ENCODE measurements at regions not wholly inside any gene's neighbourhood (a gene's known extent, or its start where the extent isn't known, plus 50 kb on each side); places are given as distances from the start of the nearest gene placed in this dataset.
"Not testable (repeated sequence)": the region's sequence is repeated elsewhere in the genome, so short reads cannot be mapped to it uniquely, and the experiment has no call there.

DNA sequence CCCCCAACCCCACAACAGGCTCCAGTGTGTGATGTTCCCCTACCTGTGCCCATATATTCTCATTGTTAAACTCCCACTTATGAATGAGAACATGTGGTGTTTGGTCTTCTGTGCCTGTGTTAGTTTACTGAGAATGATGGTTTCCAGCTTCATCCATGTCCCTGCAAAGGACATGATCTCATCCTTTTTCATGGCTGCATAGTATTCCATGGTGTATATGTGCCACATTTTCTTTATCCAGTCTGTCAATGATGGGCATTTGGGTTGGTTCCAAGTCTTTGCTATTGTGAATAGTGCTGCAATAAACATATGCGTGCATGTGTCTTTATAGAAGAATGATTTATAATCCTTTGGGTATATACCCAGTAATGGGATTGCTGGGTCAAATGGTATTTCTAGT lies 233.0 kb downstream of the FZD1 start:
- TF ChIP-seq, protein P1, sequence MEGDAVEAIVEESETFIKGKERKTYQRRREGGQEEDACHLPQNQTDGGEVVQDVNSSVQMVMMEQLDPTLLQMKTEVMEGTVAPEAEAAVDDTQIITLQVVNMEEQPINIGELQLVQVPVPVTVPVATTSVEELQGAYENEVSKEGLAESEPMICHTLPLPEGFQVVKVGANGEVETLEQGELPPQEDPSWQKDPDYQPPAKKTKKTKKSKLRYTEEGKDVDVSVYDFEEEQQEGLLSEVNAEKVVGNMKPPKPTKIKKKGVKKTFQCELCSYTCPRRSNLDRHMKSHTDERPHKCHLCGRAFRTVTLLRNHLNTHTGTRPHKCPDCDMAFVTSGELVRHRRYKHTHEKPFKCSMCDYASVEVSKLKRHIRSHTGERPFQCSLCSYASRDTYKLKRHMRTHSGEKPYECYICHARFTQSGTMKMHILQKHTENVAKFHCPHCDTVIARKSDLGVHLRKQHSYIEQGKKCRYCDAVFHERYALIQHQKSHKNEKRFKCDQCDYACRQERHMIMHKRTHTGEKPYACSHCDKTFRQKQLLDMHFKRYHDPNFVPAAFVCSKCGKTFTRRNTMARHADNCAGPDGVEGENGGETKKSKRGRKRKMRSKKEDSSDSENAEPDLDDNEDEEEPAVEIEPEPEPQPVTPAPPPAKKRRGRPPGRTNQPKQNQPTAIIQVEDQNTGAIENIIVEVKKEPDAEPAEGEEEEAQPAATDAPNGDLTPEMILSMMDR (IDR thresholded peaks at IDR 0.05; ENCODE audit: low read length), result not testable (repeated sequence)
- TF ChIP-seq EZH2 (IDR thresholded peaks at IDR 0.05; ENCODE audit: borderline replicate concordance, low read length), result not testable (repeated sequence)

Data from OCI-LY1 (cell line).